WI38 (cell line): ENCODE measurements at regions not wholly inside any gene's neighbourhood (a gene's known extent, or its start where the extent isn't known, plus 50 kb on each side); places are given as distances from the start of the nearest gene placed in this dataset.

Source experiments
- H3K4me3 ChIP-seq: 2 replicates; pipeline ENCODE4 v1.5.1; 2011; ENCODE audit warnings: low read depth, mild to moderate bottlenecking, control low read depth, low read length
- TF ChIP-seq, protein P1 (sequence below): IDR thresholded peaks from 2 replicates; pipeline ENCODE4 v1.5.1; 2012; ENCODE audit warnings: low read depth, mild to moderate bottlenecking, control low read depth, low read length

DNA sequence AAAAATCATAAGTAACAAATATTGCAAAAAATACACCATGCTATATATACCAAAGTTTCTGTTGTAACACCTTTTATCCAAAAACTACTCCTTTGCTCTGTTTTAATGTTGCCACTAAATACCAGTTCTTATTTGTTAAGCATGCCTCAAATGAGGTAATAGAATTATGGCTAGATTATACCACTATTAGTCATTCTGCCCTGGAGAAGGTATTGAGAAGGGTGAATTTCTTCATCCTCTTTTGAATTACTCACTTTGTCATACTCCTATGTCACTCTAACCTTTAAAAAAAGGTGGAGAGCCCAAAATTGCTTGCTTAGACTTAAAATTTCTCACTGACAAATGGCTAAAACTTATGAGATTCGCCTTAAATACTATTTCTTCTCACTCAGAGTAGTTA, 750.9 kb downstream of the MAT2B start:
- TF ChIP-seq, protein P1, sequence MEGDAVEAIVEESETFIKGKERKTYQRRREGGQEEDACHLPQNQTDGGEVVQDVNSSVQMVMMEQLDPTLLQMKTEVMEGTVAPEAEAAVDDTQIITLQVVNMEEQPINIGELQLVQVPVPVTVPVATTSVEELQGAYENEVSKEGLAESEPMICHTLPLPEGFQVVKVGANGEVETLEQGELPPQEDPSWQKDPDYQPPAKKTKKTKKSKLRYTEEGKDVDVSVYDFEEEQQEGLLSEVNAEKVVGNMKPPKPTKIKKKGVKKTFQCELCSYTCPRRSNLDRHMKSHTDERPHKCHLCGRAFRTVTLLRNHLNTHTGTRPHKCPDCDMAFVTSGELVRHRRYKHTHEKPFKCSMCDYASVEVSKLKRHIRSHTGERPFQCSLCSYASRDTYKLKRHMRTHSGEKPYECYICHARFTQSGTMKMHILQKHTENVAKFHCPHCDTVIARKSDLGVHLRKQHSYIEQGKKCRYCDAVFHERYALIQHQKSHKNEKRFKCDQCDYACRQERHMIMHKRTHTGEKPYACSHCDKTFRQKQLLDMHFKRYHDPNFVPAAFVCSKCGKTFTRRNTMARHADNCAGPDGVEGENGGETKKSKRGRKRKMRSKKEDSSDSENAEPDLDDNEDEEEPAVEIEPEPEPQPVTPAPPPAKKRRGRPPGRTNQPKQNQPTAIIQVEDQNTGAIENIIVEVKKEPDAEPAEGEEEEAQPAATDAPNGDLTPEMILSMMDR, result no peak
- no peak overlapping the region for H3K4me3 ChIP-seq

DNA sequence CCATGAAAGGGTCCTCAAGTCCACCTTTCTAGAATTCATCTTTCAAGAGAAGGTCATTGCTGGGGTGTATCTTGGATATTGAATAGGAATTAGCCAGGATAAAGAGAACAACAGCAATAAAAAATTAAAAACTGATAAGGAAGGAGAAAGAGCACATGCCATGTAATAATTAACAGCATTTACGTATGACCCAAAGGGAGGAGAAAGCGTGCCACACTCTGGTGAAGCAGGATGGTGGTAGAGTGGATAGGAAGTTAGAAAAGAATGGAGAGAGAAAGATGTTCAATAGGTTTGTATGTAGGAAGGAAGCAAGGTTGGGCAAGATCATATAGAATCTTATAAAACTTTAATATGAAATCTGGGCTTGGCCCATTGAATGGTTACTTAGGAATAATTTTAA, 751.5 kb downstream of the MAT2B start:
- H3K4me3 ChIP-seq, result no peak overlapping the region
- TF ChIP-seq, protein P1, result no peak

DNA sequence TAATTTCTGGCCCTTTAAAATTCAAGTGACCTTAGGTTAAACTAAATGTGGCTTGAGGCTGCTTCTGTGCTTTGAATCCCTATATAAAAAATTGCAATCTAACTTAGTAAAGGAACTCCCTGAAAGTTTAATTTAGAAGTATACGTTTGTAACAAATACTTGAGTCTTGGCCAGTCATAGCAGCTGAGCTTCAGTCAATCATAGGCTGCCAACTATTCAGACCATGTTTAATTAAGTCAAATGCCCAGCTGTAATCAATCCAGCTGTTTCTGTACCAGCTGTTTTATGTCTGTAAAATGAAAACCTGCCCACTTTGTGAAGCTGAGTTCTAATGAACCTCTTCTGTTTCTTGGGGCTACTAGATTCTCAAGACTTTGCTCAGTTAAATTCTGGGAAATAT, 760.1 kb downstream of the MAT2B start:
- TF ChIP-seq, protein P1, result no peak
- no peak overlapping the region for H3K4me3 ChIP-seq

GRCh38 chr5:164266571-164266970, 761.2 kb downstream of the MAT2B start:
- TF ChIP-seq, protein P1, result no peak
- no peak overlapping the region for H3K4me3 ChIP-seq

GRCh38 chr5:164277720-164278119, 772.3 kb downstream of the MAT2B start:
- H3K4me3 ChIP-seq, result no peak overlapping the region
- TF ChIP-seq, protein P1, result no peak

GRCh38 chr5:164289526-164289925, 784.1 kb downstream of the MAT2B start:
- TF ChIP-seq, protein P1, result no peak
- H3K4me3 ChIP-seq, result no peak overlapping the region

GRCh38 chr5:164296603-164297080, 791.2 kb downstream of the MAT2B start:
- H3K4me3 ChIP-seq, result no peak overlapping the region
- TF ChIP-seq, protein P1, result no peak
